GM19463 (cell line): ENCODE measurements at regions not wholly inside any gene's neighbourhood (a gene's known extent, or its start where the extent isn't known, plus 50 kb on each side); places are given as distances from the start of the nearest gene placed in this dataset.

Source experiments
- ATAC-seq: cut with Tn5 transposase; IDR thresholded peaks from one replicate; pipeline ENCODE4 v1.9.1; 2021; ENCODE audit warnings: mild to moderate bottlenecking, moderate library complexity; ENCODE audit not compliant: unreplicated experiment

DNA sequence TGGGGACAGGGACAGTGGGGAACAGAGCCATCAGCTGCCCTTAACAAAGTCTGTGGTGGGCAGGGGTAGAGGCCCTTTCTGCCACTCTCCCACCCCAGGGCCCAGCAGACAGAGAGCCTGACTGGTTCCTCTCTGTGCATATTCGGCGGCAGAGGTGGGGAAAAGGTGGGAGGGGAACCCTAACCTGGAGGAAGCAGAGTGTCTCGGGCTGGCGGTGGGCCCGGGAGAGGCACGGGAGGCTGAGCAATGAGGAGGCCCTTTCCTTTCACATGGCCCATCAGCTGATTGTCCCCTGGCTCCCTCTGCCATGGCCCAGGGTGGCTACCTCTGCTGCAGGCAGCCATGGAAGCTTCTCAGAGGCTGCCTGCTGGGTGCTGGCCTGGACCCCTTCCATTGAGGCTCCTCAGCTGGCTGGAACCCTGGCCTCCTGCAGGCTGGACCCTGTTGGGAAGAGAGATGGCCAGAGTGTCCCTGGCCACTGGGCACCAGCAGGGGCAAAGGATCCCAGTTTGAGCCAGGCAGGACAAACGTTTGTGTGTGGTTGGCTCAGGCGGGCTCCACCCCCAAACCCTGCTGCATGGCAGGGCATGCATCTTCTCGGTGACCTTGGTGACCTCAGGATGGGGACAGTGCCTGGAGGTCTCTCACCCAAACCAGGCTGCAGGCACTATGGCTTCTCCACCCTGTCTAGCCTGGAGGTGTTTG lies 202.8 kb upstream of the ZNF536 start:
- no peak for ATAC-seq

DNA sequence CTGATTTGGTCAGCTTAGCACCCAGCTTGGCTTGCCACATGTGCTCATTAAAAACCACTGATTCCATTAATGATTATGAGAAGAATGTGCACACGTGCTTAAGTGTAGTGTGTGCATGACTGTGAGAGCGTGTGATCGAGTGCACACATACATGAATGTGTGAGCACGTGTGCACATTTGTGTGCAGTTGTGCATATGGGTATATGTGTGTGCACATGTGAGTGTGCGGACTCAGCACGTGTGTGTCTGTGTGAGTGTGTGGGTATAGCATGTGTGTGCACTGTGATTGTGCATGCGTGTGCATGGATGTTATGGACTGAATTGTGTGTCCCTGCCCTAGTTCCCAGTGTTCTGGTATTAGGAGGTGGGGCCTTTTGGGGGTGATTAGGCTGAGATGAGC lies 202.1 kb upstream of the ZNF536 start:
- no peak for ATAC-seq

DNA sequence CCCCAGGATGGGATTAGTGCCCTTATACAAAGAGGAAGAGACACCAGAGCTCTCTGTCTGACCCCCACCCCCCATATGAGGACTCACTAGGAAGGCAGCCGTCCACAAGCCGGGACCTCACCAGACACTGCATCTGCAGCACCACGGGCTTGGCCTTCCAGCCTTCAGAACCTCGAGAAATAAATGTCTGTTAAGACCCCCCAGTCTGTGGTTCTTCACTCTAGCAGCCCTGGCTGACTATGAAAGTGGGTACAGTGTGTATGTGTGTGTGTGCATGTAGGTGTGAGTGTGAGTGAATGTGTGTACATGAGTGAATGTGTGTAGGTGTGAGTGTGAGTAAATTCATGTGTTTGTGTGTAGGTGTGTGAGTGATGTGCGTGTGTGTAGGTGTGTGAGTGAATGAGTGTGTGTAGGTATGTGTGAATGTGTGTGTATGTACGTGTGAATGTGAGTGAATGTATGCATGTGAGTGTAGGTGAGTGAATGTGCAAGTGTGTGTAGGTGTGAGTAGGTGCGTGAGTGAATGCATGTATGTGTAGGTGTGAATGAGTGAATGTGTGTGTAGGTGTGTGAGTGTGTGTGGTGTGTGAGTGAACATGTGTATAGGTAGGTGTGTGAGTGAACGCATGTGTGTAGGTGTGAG lies 201.6 kb upstream of the ZNF536 start:
- no peak for ATAC-seq

DNA sequence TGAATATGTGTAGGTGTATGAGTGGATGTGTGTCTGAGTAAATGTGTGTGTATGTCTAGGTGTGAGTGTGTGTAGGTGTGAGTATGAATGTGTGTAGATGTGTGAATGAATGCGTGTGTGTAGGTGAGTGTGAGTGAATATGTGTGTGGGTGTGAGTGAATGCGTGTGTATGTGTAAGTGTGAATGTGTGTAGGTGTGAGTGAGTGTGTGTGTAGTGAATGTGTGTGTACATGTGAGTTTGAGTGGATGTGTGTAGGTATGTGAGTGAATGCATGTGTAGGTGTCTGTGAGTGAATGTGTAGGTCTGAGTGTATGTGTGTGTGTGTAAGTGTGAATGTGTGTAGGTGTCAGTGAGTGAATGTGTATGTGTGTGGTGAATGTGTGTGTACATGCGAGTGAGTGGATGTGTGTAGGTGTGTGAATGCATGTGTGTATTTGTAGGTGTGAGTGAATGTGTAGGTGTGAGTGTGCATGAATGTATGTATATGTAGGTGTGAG lies 201.0 kb upstream of the ZNF536 start:
- ATAC-seq, result no peak

DNA sequence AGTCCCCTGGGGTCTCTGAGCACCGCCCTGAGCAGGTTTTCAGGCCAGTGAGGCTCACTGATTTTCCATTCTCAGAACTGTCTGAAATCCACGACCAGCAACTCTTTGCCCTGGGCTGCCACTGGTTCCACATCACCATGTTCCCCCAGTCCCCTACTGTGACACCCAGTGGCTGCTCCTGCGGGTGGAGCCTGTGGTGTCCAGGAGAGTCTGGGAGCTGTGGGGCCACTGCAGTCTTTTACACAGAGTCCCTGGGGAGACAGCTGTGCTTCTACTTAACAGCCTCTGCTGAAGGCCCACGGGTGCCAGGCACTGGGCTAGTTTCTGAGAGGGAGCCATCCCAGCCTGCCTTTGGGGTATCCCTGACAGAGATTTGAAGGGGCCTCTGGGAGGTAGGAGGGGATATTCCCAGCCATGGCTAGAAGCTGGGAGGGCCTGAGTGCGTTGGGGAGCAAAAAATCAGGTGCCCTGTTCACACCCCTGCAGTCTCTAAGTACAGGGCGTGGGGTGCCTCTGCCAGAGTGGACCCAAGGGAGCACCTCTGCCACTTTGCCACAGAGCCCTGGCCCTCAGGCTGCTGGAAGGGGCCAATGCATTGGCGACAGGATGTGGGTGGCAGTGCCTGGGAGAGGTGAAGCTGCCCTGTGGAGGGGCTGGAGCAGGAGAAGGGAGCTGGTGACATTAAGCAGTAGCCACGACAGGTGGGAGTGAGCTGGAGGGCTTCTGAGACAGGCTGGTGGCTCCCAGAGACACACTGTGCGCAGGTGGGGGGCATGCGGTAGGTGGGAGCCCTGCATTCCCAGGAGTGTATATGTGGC lies 200.2 kb upstream of the ZNF536 start:
- ATAC-seq, result no peak

DNA sequence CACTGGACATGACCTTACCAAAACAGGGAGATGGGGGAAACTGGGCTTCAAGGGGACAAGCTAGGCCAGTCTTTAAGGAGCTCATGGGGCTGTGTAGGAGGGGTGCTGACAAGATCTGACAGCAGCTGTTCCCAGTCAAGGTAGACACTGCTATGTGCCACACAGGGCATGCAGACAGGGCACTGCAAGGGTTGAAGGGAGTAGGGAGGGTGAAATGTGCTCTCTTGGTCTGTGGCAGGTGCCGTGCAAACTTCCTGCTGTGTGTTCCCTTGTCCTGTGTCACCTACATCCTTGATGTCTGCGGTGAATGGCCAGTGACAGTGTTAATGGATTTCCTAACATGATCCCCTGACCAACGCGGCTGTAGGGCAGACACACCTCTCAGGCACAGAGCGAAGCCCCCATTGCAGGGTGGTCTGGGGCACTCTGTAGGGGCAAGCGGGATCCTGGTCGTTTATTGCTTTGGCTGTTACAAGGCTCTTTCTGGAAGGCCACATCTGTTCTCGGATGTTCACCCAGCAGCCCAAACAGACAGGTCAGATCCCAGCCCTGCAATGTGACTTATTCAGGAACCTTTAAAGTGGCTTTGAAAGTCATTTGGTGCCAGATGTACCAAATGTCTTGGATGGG lies 199.5 kb upstream of the ZNF536 start:
- ATAC-seq, result no peak

DNA sequence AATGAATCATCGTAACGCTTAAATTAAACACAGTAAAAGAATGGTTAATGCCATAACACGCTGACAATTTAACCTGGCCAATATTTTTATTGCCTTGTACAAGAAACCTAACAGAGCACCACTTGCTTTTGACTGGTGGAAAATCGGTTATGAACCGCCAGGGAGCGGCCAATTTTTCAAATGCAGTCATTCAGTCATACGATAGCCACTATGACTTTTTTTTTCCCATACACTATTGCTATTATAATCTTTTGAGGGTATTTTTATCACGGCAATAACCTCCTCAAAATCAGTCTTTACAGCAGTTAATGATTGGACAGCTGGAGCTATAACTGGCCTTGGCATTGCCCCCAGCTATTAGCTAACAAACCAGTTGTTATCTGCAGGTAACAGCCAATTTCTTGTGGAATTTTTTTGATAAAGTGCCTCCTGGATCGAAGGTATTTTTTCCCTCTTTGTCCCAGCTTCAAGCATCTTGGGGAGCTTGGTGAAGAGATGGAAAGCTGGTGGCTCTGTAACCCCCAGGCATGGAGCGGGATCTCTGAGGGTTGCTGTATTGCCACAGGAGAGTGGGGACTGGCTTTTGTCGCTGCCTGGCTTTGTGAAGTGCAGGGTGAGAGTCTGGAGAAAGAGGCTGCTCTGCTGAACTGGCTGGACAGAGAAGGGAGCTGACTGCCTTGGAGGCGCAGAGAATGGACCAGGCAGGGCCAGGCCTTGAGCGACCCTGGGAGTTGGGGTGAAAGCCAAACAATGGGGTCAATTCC lies 198.4 kb upstream of the ZNF536 start:
- ATAC-seq, result no peak

DNA sequence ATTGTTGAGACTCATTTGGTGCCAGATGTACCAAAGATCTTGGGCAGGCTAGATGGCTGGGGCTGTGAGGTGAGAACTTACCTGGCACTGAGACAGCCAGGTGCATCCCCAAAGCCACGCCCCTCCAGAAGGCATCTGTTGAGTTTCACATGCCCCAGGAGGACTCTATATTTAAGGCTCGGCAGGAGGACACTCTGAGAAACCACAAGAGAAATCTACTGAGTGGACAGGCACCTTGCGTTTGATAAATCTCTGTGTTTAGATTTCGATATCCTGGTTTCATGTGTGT lies 197.9 kb upstream of the ZNF536 start:
- no peak for ATAC-seq

DNA sequence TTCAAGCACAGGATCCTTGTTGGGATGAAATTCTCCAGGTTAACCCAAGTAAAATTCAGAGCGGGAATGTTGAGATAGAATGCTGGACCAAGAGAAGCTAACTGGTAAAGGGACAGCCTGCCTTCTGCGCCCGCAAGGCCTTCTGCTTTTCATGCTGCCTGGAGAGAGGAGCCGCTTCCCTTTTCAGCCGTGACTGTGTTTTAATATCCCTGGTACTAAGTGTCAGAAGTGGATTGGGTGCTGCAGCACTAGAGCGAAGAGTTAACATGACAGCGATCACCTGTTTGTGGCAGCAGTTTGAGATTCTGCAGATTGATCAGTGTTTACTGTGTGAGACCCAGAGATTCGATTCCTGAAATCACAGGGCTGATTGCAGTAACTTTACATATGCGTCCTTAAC lies 197.4 kb upstream of the ZNF536 start:
- no peak for ATAC-seq

DNA sequence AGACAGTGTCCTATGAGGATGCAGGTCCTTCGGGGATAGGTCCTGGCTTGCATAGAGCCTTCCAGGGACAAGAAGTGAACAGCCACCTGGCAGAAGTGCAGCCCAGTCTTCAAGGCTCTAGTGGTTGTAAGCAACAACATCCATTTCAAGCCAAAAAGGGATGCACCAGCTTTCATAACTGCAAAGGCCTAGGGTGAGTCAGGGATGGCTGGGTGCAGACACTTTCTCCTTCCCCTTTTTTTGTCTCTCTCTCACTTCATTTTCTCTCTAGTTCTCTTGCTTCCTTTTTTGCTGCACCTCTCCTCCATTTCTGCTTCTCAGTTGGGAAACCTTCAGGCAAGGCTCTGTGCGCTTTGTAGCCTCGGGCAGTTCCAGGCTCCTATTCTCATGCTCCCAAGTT lies 196.2 kb upstream of the ZNF536 start:
- ATAC-seq, result no peak

DNA sequence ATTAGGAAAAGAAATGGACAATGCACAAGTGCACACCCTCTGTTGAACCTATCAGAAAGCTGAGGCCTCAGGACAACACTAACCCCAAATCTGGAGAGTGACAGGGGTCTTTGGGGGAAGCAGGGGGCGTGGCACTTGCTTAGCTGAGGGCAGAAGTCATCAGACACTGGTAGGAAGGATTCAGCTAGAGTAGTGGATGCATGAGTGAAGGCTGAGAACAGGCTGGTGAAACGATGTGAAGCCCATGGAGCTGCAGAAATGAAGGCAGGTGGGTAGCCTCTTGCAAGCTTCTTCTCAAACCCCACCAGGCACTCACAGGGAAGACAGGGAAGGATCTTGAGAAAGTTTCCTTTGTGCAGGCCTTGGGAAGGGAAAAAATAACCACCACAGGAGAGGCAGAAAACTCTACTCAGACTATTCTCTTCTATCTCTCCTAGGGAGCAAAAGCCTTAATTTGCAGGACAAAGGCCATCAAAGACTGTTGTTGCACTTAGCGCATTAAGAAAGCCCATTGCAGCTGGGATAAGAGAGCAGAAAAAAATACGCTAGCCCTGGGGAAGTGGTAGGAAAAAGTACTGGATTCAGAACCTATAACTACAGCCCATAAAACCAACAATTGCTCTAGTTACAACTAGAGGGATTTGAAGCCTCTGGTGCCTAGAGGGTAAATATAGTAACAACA lies 193.3 kb upstream of the ZNF536 start:
- ATAC-seq, result no peak

DNA sequence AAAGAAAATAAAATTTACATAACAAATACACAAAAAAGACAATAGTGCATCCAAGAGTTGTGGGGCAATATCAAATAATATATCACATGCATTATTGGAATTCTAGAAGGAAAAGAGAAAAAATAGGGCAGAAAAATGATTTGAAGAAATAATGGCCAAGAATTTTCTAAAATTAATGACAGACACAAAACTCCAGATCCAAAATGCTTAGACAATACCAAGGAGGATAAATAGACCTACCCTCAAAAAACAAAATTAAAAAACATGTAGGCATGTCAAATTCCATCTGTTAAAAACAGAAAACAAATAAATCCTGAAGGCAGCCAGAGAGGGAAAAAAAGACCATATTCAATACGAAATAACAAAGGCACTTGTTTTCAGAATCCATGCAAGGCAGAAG lies 191.5 kb upstream of the ZNF536 start:
- no peak for ATAC-seq

DNA sequence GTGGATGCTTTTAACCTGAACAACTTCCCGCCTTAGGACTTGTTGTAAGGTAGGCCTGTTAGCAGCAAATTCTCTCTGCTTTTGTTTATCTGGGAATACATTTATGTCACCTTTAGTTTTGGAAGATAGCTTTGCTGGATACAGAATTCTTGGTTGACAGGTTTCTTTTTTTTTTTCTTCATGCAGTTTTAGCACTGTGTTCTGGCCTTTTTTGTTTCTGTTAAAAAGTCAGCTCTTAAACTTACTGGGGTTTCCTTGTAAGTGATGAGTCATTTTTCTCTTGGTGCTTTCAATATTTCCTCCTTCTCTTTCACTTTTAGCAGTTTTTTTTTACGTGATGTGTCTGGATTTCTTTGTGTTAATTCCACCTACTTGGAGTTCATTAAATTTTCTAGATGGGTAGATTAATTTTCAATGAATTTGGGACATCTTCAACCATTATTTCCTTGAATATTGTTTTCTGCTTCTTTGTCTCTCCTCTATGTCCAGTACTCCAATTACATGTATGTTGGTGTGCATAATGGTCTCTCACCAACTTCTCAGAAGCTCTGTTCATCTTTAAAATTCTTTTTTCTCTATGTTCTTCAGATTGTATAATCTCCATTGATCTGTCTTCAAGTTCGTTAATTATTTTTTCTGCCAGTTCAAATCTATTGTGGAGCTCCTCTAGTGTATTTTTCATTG lies 188.2 kb upstream of the ZNF536 start:
- ATAC-seq, result no peak

DNA sequence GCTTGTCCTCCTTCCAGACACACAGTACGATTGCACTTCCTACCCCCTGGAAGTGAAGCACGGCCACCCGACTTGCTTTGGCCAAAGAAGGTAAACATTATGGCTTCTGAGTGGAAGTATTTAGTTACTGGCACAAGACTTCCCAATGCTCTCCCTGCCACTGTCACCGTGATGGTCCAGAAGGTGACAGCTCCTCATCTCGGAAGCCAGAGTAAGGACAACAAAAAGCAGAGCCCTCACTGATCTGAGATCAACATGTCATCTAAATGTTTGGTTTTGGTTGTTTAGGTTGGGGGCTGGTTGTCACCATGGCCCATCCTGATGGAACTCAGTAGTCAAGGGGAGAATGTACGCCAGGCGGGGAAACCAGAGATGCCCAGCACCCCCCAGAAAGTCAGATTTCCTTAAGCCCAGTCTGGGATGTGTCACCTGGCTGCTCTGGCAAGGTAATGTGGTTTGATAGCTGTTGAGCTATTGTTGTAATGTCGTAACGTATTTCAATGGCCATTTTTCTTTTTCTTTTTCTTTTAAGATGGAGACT lies 170.1 kb upstream of the ZNF536 start:
- ATAC-seq, result no peak

DNA sequence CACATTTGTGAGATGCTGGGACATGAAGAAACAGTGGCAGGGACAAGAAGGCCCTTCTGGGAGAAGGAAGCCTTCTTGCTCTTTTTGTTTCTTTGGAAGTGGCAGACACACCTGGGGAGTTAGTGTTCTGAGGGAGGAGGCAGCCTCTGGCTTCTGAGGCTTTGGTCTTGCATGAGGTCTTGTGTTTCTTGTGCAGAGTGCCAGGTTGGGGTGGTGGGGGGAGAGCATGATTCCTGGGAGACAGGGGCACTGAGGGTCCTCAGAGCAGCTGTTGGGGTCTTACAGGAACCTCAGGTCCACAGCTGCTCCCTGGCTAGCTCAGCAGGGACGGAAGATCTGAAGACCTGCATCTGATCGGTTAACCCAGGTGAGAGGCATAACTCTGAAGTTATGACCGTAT lies 167.5 kb upstream of the ZNF536 start:
- ATAC-seq, result no peak

DNA sequence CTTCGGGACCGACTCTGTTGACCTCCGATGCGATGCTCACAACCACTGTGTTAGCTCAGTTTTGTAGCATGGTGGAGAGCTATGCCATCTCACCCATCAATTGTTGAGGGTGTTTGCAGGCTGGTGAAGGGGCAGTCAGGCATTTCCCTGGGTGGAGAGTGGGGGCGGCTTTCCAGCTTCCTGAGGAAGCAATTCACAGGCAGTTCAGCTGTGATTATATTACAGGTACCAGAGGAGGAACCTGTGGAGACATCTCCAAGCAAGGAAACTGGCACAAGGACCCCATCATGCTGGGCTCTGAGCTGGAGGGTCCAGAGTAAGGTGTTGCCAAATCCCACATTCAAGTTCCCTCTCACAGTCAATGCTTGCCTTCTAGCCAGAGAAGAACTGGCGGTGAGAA lies 166.0 kb upstream of the ZNF536 start:
- no peak for ATAC-seq

DNA sequence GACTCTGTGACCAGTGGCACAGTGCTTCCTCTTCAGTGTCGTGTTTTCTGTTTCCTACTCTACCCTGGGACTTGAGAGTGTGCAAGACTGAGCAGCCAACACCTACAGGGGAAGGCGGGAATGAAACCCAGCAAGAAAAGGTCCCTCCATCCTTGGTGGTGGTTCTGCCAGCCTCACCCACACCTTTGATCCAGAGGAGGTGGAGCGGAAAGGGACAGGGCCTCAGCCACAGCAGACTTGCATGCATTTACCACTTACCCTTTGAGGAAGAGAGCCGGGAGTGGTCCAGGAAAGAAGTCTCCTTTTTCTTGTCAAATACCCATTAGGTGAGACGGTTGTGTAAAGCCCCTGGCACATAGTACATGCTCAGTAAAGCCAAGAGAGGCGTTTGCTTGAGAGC lies 164.8 kb upstream of the ZNF536 start:
- no peak for ATAC-seq

DNA sequence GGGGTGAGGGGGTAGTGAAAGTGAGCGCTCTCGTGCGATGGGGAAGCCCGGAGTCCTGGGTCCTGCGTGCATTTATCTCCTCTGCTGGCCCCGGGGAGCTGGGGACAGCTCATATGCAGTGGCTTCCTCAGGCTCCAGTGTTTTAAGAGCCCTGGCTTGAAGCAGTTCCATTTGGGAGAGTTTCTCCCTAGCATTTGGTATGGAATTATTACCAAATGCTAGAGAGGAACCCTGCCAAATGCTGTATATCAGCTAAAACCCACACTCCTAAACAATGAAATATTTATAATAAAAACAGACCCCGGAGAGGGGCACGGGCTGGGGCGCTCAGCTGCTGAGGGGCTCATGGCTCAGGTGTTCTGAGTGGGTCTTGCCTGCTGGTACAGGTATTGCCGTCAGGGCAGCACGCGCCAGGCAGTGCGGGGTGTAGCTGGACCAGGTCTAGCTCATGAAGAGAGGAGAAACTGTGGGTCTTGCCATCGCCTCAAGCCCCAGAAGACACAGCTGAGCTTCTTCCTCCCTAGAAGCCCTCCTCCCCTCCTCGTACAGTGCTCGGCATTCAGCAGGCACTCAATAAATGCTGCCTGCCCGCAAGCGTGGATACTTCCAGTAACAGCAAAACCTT lies 163.6 kb upstream of the ZNF536 start:
- ATAC-seq, result no peak
